Spleen (tissue), 11 donors: ENCODE measurements at regions not wholly inside any gene's neighbourhood (a gene's known extent, or its start where the extent isn't known, plus 50 kb on each side); places are given as distances from the start of the nearest gene placed in this dataset.

ENCODE experiments used
- DNase-seq: peaks from one replicate; pipeline ENCODE4 v3.0.0-alpha.2; 2020
- H3K27ac ChIP-seq, 8 donors: fragments of 200-600 bp; sonication (generic) in 7 of 8; 1 replicate in 4 of 8; 2 replicates in 4 of 8; pipeline versions ENCODE4 v1.5.0 to v1.8.0; 2016 to 2021; ENCODE audit warnings: inconsistent platforms in 4 of 8, mild to moderate bottlenecking in 4 of 8, moderate library complexity in 1 of 8
- H3K27me3 ChIP-seq, 7 donors: fragments of 200-600 bp; sonication (generic) in 6 of 7; replicated peaks in 1 of 7; 1 replicate in 4 of 7; 2 replicates in 3 of 7; pipeline versions ENCODE4 v1.5.0 to v1.8.0; 2016 to 2021; ENCODE audit warnings: inconsistent platforms in 3 of 7, mild to moderate bottlenecking in 1 of 7
- H3K36me3 ChIP-seq, 6 donors: fragments of 200-600 bp; sonication (generic) in 5 of 6; 1 replicate in 4 of 6; 2 replicates in 2 of 6; pipeline versions ENCODE4 v1.5.0 to v1.8.0; 2016 to 2021; ENCODE audit warnings: inconsistent platforms in 2 of 6
- H3K4me1 ChIP-seq, 6 donors: fragments of 200-600 bp; sonication (generic) in 5 of 6; 1 replicate in 3 of 6; 2 replicates in 3 of 6; pipeline versions ENCODE4 v1.5.0 to v1.8.0; 2016 to 2021; ENCODE audit warnings: inconsistent platforms in 3 of 6
- H3K4me3 ChIP-seq, 8 donors: fragments of 200-600 bp; sonication (generic) in 7 of 8; 1 replicate in 4 of 8; 2 replicates in 4 of 8; pipeline versions ENCODE4 v1.5.0 to v1.8.0; 2016 to 2021; ENCODE audit warnings: inconsistent platforms in 4 of 8, mild to moderate bottlenecking in 4 of 8, moderate library complexity in 2 of 8
- H3K9me3 ChIP-seq, 8 donors: fragments of 200-600 bp; sonication (generic) in 7 of 8; 1 replicate in 4 of 8; 2 replicates in 4 of 8; pipeline versions ENCODE4 v1.5.0 to v1.8.0; 2016 to 2021; ENCODE audit warnings: inconsistent platforms in 4 of 8
- POLR2A ChIP-seq, 3 donors: fragments of 450-650 bp; IDR thresholded peaks; one replicate each; pipeline ENCODE4 v1.5.1; 2017; ENCODE audit warnings: antibody characterized with exemption in 3 of 3, mild to moderate bottlenecking in 1 of 3
- POLR2AphosphoS5 ChIP-seq, 3 donors: sonication (generic); formaldehyde crosslinking; IDR thresholded peaks; one replicate each; pipeline ENCODE4 v1.5.1; 2017; ENCODE audit warnings: antibody characterized with exemption in 3 of 3
- WGBS, 5 donors: extraction: QIAGEN DNeasy Blood & Tissue Kit in 3 of 5; methylation state at CpG; one replicate each; pipeline versions ENCODE4 v1.1.5 to v1.1.7; 2013 to 2018; 5-methylcytosine and 5-hydroxymethylcytosine counted together
- intact Hi-C: fragments of 100-400 bp; cut with DNase I; formaldehyde crosslinking; loops from one replicate; pipeline ENCODE4 v1.15.0; 2023; ENCODE audit warnings: low total_unique reads
- TF ChIP-seq, protein P1 (sequence below), 11 experiments: fragments of 200-600 bp in 7 of 11; fragments of 450-650 bp in 4 of 11; sonication (generic) in 4 of 11; IDR thresholded peaks in 8 of 11; conservative IDR thresholded peaks in 3 of 11; 1 replicate in 7 of 11; 2 replicates in 4 of 11; pipeline versions ENCODE4 v1.4.0 to v1.8.0; 2016 to 2021; ENCODE audit warnings: antibody characterized with exemption in 11 of 11, inconsistent platforms in 4 of 11, mild to moderate bottlenecking in 1 of 11
- donor health status: healthy with polysubstance abuse.
- donor health status: DM: no; HTN: no; CAD: no; lungs with moderate emphysema.
- donor health status: DM: no; HTN: no; CAD: no.
- donor health status: Bipolar disorder and iron deficiency.
- donor health status: healthy.
- donor health status: DM: no; HTN: no; CAD: no.
- donor health status: DM: yes; HTN: yes; CAD: no.

DNA sequence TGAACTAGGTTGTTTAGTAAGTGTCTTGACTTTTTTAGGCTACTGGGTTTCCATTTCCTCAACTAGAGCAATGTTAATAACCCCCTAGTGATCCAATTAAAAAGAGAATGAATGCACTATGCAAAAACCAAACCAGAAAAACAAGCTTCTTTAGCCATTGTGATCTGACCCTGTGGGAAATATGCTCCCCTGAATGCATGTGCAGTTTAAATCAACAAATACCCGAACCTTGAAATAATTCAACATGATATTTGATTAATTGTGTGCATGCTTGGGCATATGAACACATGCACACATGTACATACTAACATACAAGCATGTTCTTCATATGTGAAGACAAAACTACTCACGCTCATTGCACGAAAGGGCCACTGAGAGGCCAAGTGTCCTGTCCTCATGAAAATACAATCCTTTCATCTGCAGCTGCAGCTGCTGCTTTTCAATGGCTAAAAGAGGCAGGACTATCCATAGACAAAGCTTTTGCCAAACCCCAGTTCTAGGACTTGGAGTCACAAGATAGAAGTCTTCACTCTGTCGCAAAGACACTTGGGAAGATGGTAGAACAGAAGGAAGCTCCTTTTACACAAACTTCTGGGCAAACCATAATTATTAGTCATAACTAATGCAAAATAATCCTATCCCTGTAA is 207.1 kb upstream of the POU3F2 start:
- 56 to 65% (median 61%) methylated on average over 4 of the region's 4 CpGs for WGBS, 5 donors

GRCh38 chr6:98633886-98634285 is 200.5 kb upstream of the POU3F2 start:
- H3K9me3 ChIP-seq: no peaks in the 10 kb centered on the region
- peaks cover 0 to 4% (median 0%) of the 10 kb centered on the region in 7 donors for H3K27me3 ChIP-seq
- H3K4me3 ChIP-seq: no peak overlapping the region
- no peak overlapping the region for H3K27ac ChIP-seq
- intact Hi-C loops: no loop called here
- no peaks in the 10 kb centered on the region for H3K36me3 ChIP-seq
- no peak for DNase-seq
- H3K4me1 ChIP-seq: no peaks in the 10 kb centered on the region
- no peak for TF ChIP-seq POLR2A (IDR thresholded peaks at IDR 0.05)
- TF ChIP-seq, protein P1, sequence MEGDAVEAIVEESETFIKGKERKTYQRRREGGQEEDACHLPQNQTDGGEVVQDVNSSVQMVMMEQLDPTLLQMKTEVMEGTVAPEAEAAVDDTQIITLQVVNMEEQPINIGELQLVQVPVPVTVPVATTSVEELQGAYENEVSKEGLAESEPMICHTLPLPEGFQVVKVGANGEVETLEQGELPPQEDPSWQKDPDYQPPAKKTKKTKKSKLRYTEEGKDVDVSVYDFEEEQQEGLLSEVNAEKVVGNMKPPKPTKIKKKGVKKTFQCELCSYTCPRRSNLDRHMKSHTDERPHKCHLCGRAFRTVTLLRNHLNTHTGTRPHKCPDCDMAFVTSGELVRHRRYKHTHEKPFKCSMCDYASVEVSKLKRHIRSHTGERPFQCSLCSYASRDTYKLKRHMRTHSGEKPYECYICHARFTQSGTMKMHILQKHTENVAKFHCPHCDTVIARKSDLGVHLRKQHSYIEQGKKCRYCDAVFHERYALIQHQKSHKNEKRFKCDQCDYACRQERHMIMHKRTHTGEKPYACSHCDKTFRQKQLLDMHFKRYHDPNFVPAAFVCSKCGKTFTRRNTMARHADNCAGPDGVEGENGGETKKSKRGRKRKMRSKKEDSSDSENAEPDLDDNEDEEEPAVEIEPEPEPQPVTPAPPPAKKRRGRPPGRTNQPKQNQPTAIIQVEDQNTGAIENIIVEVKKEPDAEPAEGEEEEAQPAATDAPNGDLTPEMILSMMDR (IDR thresholded peaks at IDR 0.05 in 8 of 11, conservative IDR thresholded peaks at IDR 0.05 in 3 of 11): no peak
- TF ChIP-seq POLR2AphosphoS5 (IDR thresholded peaks at IDR 0.05): no peak

More for the DNA sequence above, 207.1 kb upstream of the POU3F2 start:
- TF ChIP-seq POLR2A (IDR thresholded peaks at IDR 0.05): no peak
- TF ChIP-seq, protein P1 (IDR thresholded peaks at IDR 0.05 in 8 of 11, conservative IDR thresholded peaks at IDR 0.05 in 3 of 11): no peak
- no peak for TF ChIP-seq POLR2AphosphoS5 (IDR thresholded peaks at IDR 0.05)
- Histone ChIP-seq H3K36me3 (no peaks in the 10 kb centered on the region), H3K27me3 (no peaks in the 10 kb centered on the region), H3K4me3 (no peak overlapping the region), H3K9me3 (peaks cover 0 to 6% (median 0%) of the 10 kb centered on the region in 8 donors), H3K27ac (no peak overlapping the region), H3K4me1 (no peaks in the 10 kb centered on the region)
- DNase-seq: no peak
- intact Hi-C loops: no loop called here

DNA sequence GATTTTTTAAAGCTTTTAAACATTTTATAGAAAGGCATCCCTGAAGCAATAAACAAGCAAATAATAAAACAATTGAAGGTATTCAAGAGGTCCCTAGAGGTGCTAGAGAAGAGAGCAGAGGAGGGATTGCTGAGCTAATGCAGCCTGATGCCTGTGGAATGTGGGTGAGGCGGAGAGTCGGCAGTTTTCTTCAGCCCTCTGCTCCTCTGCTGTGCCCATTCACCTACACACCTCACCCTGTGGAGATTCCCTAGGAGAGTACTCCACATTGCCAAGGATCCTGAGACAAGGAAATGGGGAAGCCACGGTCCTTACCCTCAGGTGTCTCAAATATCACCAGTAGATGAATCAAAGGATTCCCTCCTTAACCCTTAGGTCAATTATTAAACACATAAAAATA is 199.8 kb upstream of the POU3F2 start:
- TF ChIP-seq, protein P1 (IDR thresholded peaks at IDR 0.05 in 8 of 11, conservative IDR thresholded peaks at IDR 0.05 in 3 of 11): no peak
- TF ChIP-seq POLR2A (IDR thresholded peaks at IDR 0.05) (no peak), POLR2AphosphoS5 (IDR thresholded peaks at IDR 0.05) (no peak)
- peaks cover 0 to 4% (median 0%) of the 10 kb centered on the region in 7 donors for H3K27me3 ChIP-seq

GRCh38 chr6:98635191-98635590 is 199.2 kb upstream of the POU3F2 start:
- WGBS, 5 donors: 86 to 92% (median 87%) methylated on average over 2 of the region's 2 CpGs
- TF ChIP-seq POLR2A (IDR thresholded peaks at IDR 0.05): no peak
- TF ChIP-seq, protein P1 (IDR thresholded peaks at IDR 0.05 in 8 of 11, conservative IDR thresholded peaks at IDR 0.05 in 3 of 11): no peak
- no peak for TF ChIP-seq POLR2AphosphoS5 (IDR thresholded peaks at IDR 0.05)
- Histone ChIP-seq H3K9me3 (no peaks in the 10 kb centered on the region), H3K4me1 (no peaks in the 10 kb centered on the region), H3K4me3 (no peak overlapping the region), H3K27me3 (peaks cover 0 to 4% (median 0%) of the 10 kb centered on the region in 7 donors), H3K27ac (no peak overlapping the region), H3K36me3 (no peaks in the 10 kb centered on the region)
- intact Hi-C loops: no loop called here
- no peak for DNase-seq

More for the DNA sequence above, 199.8 kb upstream of the POU3F2 start:
- DNase-seq: no peak
- Histone ChIP-seq H3K4me3 (no peak overlapping the region), H3K9me3 (no peaks in the 10 kb centered on the region), H3K36me3 (no peaks in the 10 kb centered on the region), H3K4me1 (no peaks in the 10 kb centered on the region), H3K27ac (no peak overlapping the region)
- intact Hi-C loops: no loop called here
- 62 to 74% (median 64%) methylated on average over 3 of the region's 3 CpGs for WGBS, 5 donors
